Glomerular visceral epithelial cell (primary cell): ENCODE measurements at regions not wholly inside any gene's neighbourhood (a gene's known extent, or its start where the extent isn't known, plus 50 kb on each side); places are given as distances from the start of the nearest gene placed in this dataset.
"Not testable (repeated sequence)": the region's sequence is repeated elsewhere in the genome, so short reads cannot be mapped to it uniquely, and the experiment has no call there.

ENCODE experiments used
- DNase-seq: peaks from one replicate; pipeline ENCODE4 v3.0.0-alpha.2; 2016; ENCODE audit errors: extremely low spot score

- no peak for DNase-seq
Measured at GRCh38 chr10:36452851-36453250, 672.5 kb upstream of the ANKRD30A start.

- no peak for DNase-seq
Measured at GRCh38 chr10:36451391-36451970, 673.9 kb upstream of the ANKRD30A start.

- DNase-seq: no peak
Measured at GRCh38 chr10:36450380-36450779, 675.0 kb upstream of the ANKRD30A start.

- DNase-seq: no peak
Measured at GRCh38 chr10:36448760-36449691, 676.4 kb upstream of the ANKRD30A start.

- no peak for DNase-seq
Measured at GRCh38 chr10:36446881-36447280, 678.5 kb upstream of the ANKRD30A start.

- no peak for DNase-seq
Measured at GRCh38 chr10:36443233-36443632, 682.2 kb upstream of the ANKRD30A start.

- peak; percentile 29 for DNase-seq
Measured at GRCh38 chr10:36441557-36441956, 683.8 kb upstream of the ANKRD30A start.

GRCh38 chr10:36440539-36440938, 684.9 kb upstream of the ANKRD30A start:
- DNase-seq: no peak

GRCh38 chr10:36437367-36437766, 688.0 kb upstream of the ANKRD30A start:
- no peak for DNase-seq

GRCh38 chr10:36428507-36428906, 696.9 kb upstream of the ANKRD30A start:
- no peak for DNase-seq

- no peak for DNase-seq
Measured at GRCh38 chr10:36425131-36425797, 700.1 kb upstream of the ANKRD30A start.

GRCh38 chr10:36424502-36424901, 700.9 kb upstream of the ANKRD30A start:
- no peak for DNase-seq

- DNase-seq: no peak
Measured at GRCh38 chr10:36423821-36424248, 701.6 kb upstream of the ANKRD30A start.

- DNase-seq: no peak
Measured at GRCh38 chr10:36421992-36422391, 703.4 kb upstream of the ANKRD30A start.

- DNase-seq: no peak
Measured at GRCh38 chr10:36416513-36416912, 708.9 kb upstream of the ANKRD30A start.

GRCh38 chr10:36412942-36413341, 712.5 kb upstream of the ANKRD30A start:
- no peak for DNase-seq

- not testable (repeated sequence) for DNase-seq
Measured at GRCh38 chr10:36400238-36400637, 725.2 kb upstream of the ANKRD30A start.

- DNase-seq: no peak
Measured at GRCh38 chr10:36393801-36394200, 731.6 kb upstream of the ANKRD30A start.

GRCh38 chr10:36391405-36391804, 734.0 kb upstream of the ANKRD30A start:
- no peak for DNase-seq

- no peak for DNase-seq
Measured at GRCh38 chr10:36390221-36390620, 735.2 kb upstream of the ANKRD30A start.

- DNase-seq: no peak
Measured at GRCh38 chr10:36388166-36388565, 737.2 kb upstream of the ANKRD30A start.

- DNase-seq: no peak
Measured at GRCh38 chr10:36385693-36386092, 739.7 kb upstream of the ANKRD30A start.

- DNase-seq: no peak
Measured at GRCh38 chr10:36383349-36383748, 741.3 kb upstream of the FZD8 start.
